ENCODE measurements at regions not wholly inside any gene's neighbourhood (a gene's known extent, or its start where the extent isn't known, plus 50 kb on each side); places are given as distances from the start of the nearest gene placed in this dataset.
"Not testable (repeated sequence)": the region's sequence is repeated elsewhere in the genome, so short reads cannot be mapped to it uniquely, and the experiment has no call there.

- DNase-seq, result no peak
Observed at GRCh38 chr4:81375745-81376144, 96.0 kb downstream of the RASGEF1B start.

DNA sequence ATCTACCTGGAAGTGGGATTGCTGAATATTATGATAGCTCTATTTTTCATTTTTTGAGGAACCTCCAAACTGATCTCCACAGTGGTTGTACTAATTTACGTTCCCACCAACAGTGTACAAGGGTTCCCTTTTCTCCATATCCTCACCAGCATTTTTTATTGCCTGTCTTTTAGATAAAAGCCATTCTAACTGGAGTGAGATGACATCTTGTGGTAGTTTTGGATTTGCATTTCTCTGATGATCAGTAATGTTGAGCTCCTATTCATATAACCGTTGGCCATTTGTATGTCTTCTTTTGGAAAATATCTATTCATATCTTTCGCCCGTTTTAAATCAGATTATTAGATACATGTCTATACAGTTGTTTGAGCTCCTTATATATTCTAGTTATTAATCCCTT lies 101.8 kb downstream of the RASGEF1B start:
- DNase-seq, result no peak

DNA sequence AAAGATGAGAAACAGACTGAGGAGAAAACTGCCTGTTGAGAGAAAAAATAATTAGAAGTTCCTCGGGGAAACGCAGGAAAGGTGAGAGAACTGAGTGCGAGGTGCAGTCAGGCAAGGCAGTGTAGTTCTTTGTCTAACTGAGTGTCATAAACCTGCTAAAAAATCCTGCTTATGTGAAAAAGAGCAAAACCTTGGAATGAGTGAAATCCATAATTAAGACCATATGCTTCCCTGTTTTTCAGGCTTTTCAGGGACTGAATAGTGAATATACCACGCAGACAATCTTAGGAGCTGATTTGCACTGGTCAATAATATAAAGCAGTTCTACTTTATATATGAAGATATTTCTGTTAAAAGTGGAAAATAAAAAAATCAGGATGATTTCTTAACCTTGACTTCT lies 104.9 kb downstream of the RASGEF1B start:
- DNase-seq, result no peak

GRCh38 chr4:81360737-81361136 lies 111.0 kb downstream of the RASGEF1B start:
- no peak for DNase-seq

DNA sequence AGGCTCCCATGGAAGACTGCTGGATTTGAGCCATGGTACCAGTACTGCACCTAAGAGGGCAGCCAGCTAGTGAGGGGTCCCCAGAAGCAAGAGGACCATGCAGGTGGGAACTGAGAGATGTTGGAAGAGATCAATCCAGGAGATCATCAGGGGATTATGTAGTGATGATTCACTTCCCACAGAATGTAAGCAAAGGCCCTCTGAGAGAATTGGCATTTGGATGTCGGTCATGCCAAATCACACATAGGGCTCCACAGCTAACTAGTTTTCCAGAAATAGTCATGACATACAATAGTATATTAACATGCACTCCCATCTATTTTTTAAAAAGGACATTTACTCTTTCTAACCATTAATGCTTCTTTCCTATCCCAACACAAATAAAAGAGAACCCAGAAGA lies 112.5 kb downstream of the RASGEF1B start:
- no peak for DNase-seq

- DNase-seq, result no peak
Observed at GRCh38 chr4:81358154-81358553, 113.6 kb downstream of the RASGEF1B start.

DNA sequence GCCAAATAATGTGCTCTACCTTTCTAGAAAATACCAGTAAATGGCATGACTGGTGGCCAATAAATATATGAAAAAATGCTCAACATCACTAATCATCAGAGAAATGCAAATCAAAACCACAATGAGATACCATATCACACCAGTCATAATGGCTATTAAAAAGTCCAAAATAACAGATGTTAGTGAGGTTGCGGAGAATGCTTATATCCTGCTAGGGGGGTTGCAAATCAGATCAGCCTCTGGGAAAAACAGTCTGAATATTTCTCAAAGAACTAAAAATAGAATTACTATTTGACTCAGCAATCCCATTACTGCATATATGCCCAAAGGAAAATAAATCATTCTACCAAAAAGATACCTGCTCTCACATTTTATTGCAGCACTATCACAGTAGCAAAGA lies 115.1 kb downstream of the RASGEF1B start:
- DNase-seq, result no peak

GRCh38 chr4:81355136-81355535 lies 116.6 kb downstream of the RASGEF1B start:
- DNase-seq, result no peak

DNA sequence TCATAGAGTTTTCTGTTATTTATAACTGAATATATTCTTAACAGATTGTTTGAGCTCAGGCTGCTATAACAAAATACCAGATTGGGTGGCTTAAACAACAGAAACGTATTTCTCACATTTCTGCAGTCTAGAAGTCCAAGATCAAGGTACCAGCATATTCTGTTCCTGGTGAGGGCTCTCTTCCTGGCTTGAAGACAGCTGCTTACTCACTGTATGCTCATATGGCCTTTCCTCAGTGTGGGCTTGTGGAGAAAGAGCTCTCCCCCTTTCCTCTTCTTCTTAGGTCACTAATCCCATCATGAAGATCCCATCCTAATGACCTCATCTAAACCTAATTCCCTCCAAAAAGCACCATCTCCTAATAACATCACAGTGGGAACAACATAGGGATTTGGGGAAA lies 117.8 kb downstream of the RASGEF1B start:
- DNase-seq, result no peak

- DNase-seq, result no peak
Observed at GRCh38 chr4:81352446-81352835, 119.3 kb downstream of the RASGEF1B start.

DNA sequence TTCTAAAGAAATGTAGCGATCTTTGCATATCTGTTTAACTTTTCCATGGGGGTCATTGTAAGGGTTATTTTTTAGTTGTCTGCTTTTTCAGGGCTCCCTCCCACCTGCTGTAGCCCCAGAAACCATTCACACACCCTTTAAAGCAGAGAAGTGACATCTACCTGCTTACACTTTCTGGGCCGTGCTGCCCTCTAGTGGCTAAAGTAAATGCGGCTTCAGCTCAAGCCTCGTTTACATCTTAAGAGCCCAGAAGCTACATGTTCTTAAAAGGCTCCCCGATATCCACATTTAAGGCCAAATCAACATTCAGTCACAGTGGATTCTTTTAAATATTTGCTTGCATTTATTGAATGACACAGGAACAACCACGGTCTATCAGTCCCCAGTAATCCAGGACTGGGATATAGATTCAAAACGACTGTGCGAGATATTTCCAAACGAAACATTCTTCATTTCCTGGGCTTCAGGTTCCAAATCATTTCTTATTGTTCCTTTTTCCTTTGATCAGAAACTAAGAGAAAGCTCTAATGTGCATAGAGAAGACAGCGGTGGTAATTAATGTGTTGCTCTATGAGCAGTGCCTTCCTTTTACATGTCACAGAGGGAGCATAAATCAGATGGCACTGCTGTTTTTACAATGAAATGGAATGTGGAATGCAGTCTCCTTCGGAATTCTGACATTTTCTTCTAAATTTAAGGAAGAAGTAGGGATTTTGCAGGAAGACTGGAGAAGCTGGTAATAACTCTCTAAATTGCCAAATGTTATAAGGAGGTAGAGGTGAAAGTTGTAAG lies 119.9 kb downstream of the RASGEF1B start:
- peak in 46 of 56 donors; percentile 1 to 81 (median 26) for DNase-seq

- no peak for DNase-seq
Observed at GRCh38 chr4:81350040-81350439, 121.7 kb downstream of the RASGEF1B start.

DNA sequence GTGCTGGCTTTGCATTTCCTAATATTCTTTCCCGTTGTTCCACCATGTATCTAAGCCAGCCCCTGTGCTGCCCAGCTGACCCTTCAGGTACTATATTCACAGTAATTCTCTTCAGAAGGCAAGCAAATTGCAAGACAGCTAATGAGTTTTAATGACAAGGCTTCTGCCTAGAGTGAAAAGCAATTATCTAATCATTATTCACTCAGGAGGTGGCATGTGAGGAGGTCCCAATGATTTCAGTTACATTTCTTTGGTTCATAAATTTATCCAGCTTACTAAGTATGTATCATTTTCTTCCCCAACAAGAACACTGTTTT lies 123.0 kb downstream of the RASGEF1B start:
- DNase-seq, result no peak

DNA sequence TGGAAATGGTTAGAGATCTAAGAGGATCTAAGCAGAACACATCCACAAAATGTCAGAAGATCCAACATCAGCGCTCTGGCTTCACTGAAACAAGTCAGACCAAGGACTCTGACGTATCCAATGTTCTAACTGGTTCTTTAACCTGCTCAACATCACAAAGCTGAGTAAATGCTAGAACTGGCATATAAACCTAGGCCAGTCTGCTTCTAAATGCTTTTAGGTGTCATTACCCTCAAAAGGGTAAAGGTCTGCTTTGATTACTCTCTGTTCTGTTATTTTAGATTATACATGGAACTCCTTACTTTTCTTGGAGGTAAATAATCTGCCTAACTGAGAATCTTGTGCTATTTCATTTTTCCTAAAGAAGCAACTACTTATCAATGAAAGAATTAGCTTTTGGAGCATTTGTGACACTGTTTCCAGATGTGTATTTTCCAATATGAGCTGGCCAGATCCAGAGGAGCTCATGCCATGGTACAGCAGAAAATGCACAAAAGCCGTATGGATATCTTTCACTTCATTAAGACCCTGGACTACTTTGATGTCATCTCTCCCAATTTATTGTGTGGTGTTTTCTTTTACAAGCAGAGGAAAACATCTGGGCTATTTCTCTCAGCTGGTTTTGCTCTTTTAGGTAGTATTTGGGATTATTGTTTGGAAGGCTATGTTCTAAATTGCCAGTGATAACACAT lies 123.5 kb downstream of the RASGEF1B start:
- DNase-seq, result no peak

DNA sequence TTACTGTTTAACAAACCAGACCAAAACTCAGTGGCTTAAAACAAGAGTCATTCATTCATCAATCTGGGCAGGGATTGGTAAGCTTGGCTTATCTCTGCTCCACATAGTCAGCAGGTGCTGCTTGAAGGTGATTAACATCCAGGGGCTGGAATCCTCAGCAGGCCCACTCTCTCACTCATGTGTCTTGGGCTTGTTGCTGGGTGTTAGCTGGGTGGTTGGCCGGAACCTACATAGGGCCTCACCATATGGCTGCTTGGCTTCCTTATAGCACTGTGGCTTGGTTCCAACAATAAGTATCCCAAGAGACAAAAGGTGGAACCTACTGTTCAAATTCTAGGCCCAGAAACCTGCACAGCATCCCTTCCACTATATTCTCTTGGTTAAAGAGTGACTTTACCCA lies 125.0 kb downstream of the RASGEF1B start:
- DNase-seq, result no peak

- DNase-seq, result no peak
Observed at GRCh38 chr4:81343536-81343935, 128.2 kb downstream of the RASGEF1B start.

DNA sequence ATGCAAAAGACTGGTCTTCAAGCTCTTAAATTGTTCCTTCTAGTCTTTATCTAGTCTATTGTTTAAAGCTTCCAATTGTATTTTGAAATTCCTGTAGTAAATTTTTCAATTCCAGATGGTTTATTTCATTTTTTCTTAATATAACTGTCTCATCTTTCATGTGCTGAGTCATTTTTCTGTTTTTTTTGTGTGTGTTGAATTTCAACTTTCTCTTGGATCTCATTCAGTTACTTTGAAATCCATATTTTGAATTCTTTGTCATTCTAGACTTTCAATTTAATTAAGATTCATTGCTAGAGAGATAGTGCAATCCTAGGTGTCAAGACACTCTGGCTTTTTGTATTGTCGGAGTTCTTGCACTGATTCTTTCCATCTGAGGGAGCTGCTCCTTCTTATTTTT lies 128.0 kb upstream of the PRKG2 start:
- no peak for DNase-seq

DNA sequence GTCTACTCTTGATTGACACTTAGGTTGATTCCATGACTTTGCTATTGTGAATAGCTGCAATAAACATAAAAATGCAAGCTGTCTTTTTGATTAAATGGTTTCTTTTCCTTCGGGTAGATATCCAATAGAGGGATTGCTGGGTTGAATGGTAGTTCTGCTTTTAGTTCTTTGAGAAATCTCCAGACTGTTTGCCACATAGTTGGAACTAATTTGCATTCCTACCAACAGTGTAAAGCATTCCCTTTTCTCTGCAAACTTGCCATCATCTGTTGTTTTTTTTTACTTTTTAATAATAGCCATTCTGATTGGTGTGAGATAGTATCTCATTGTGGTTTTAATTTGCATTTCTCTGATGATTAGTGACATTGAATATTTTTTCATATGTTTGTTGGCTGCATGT lies 122.2 kb upstream of the PRKG2 start:
- DNase-seq, result no peak

GRCh38 chr4:81335122-81335912 lies 120.3 kb upstream of the PRKG2 start:
- DNase-seq, result no peak

DNA sequence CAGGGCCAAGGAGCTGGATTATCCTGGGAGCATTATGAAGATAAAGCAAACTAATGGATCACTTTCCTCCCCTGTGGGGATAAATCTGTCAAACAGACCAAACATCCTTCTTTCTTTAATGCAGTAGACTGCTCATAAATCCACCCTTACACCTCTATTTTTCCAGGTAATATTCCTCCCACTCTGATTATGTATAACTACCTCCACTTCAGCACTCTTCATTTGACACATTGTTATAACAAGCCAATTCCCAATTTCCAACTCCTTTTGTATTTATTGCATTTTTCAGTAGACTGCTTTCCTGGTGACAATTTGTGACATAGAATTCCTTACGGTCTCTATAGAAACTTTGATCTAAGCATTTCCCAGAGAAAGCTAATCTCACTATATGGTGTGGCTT lies 115.0 kb upstream of the PRKG2 start:
- no peak for DNase-seq

GRCh38 chr4:81326581-81326980 lies 111.6 kb upstream of the PRKG2 start:
- DNase-seq, result no peak

DNA sequence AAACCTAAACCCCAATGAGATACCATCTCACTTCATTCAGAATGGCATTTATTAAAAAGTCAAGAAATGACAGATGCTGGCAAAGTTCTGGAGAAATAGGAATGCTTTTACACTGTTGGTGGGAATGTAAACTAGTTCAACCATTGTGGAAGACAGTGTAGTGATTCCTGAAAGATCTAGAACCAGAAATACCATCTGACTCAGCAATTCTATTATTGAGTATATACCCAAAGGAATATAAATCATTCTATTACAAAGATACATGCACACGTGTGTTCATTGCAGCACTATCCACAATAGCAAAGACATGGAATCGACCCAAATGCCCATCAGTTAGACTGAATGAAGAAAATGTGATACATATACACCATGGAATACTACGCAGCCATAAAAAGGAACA lies 109.6 kb upstream of the PRKG2 start:
- not testable (repeated sequence) for DNase-seq

DNA sequence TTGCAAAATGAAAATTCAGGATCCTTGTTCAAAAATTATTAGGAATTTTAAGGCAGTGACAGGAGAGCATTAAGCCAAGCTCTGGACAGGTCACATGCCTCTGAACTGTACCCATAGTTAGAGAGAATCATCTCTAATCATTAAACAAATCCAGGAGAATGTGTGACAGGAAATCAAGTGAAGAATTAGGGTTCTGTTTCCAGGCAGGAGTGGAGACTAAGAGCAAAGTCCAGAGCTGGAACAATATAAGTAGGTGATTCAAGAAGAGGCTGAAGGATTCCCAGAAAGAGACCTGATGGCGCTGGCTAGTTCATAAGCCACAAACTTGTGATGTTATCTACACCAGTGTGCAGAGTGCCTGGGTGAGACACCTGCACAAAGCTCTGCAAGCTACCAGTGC lies 104.6 kb upstream of the PRKG2 start:
- no peak for DNase-seq
